ENCODE measurements at regions not wholly inside any gene's neighbourhood (a gene's known extent, or its start where the extent isn't known, plus 50 kb on each side); places are given as distances from the start of the nearest gene placed in this dataset.

DNA sequence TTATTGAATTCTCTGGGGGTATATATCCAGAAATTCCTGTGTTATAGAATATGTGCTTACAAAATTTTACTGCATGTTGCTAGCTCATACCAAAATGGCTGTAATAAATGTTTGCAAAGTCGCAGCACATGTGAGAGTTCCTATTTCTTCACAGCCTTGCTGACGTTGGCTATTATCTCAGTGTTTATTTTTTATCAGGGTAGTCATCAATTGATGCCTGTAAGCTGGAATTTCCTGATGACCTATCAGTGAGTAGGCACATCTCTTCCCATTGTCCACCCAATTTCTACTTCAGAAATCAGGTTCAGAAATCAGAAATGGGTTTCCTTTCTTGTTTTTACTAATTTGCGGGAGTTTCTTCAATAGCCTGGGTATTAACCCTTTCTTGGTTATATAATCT, 268.1 kb upstream of the FZD8 start:
- Histone ChIP-seq H3K36me3 (ENCODE audit: low read depth) (no peaks in the 10 kb centered on the region), H3K4me3 (ENCODE audit: severe bottlenecking) (no peak overlapping the region), H3K9me3 (ENCODE audit: severe bottlenecking) (no peaks in the 10 kb centered on the region), H3K4me1 (ENCODE audit: insufficient read depth, poor library complexity, severe bottlenecking) (peaks cover 45% of the 10 kb centered on the region), H3K27ac (ENCODE audit: poor library complexity, severe bottlenecking) (peak overlapping the region; percentile 91), H3K27me3 (ENCODE audit: insufficient read depth, poor library complexity, severe bottlenecking) (no peaks in the 10 kb centered on the region)
- TF ChIP-seq, protein P1, sequence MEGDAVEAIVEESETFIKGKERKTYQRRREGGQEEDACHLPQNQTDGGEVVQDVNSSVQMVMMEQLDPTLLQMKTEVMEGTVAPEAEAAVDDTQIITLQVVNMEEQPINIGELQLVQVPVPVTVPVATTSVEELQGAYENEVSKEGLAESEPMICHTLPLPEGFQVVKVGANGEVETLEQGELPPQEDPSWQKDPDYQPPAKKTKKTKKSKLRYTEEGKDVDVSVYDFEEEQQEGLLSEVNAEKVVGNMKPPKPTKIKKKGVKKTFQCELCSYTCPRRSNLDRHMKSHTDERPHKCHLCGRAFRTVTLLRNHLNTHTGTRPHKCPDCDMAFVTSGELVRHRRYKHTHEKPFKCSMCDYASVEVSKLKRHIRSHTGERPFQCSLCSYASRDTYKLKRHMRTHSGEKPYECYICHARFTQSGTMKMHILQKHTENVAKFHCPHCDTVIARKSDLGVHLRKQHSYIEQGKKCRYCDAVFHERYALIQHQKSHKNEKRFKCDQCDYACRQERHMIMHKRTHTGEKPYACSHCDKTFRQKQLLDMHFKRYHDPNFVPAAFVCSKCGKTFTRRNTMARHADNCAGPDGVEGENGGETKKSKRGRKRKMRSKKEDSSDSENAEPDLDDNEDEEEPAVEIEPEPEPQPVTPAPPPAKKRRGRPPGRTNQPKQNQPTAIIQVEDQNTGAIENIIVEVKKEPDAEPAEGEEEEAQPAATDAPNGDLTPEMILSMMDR (IDR thresholded peaks at IDR 0.05; ENCODE audit: poor library complexity, severe bottlenecking): no peak
- DNase-seq (ENCODE audit: low spot score) (no peak), ATAC-seq (ENCODE audit: low read depth) (peak; percentile 82)

DNA sequence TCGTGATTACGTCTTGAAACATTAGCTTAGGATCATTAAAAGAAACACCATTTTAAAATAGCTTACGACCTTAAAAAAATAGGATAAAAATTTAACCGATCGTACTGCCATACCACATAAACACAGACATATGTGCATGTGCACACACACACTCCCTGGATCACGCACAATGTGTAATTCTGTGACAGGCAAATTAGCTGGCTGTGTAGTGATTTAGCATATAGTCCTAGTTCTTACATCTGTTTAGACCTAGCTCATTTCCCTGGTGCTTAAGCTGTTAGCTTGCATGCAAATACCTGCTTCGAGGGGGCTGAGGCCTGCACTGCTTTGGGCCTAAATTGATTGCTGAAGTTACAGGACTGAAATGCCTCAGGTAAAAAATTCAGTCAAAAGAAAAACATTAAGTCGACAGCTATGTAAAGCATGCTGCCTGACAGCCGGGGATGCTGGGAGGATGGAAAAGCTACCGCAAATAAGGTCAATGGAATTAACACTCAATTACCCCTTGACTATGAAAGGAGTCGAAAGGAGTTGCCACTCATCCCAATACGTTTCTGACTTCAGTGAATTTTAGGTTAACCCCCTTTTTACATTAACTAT, 267.1 kb upstream of the FZD8 start:
- DNase-seq (ENCODE audit: low spot score): no peak
- no peaks in the 10 kb centered on the region for H3K36me3 ChIP-seq (ENCODE audit: low read depth)
- TF ChIP-seq, protein P1 (IDR thresholded peaks at IDR 0.05; ENCODE audit: poor library complexity, severe bottlenecking): no peak
- no peak for ATAC-seq (ENCODE audit: low read depth)
- no peaks in the 10 kb centered on the region for H3K9me3 ChIP-seq (ENCODE audit: severe bottlenecking)
- H3K4me1 ChIP-seq (ENCODE audit: insufficient read depth, poor library complexity, severe bottlenecking): peaks cover 45% of the 10 kb centered on the region
- no peak overlapping the region for H3K4me3 ChIP-seq (ENCODE audit: severe bottlenecking)
- no peaks in the 10 kb centered on the region for H3K27me3 ChIP-seq (ENCODE audit: insufficient read depth, poor library complexity, severe bottlenecking)
- peak overlapping the region; percentile 91 for H3K27ac ChIP-seq (ENCODE audit: poor library complexity, severe bottlenecking)

DNA sequence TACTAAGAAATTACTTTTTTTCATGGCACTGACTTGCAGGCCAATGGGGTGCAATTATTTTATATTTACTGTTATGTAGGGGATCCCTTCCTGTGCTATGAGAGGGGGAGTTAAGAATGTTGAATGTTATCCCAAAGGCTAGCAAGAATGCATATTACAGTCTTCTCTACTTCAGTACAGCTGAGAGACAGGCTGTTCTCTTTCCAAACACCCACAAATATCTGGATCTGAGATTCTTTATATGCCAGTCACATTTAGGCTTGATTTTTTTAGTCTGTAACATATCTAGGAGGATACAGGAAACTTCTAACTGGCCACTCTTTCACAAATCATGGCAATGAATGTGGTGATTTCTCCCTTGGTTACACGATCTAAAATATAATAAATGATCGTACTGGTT, 266.4 kb upstream of the FZD8 start:
- Histone ChIP-seq H3K9me3 (ENCODE audit: severe bottlenecking) (no peaks in the 10 kb centered on the region), H3K4me3 (ENCODE audit: severe bottlenecking) (no peak overlapping the region), H3K4me1 (ENCODE audit: insufficient read depth, poor library complexity, severe bottlenecking) (peaks cover 37% of the 10 kb centered on the region), H3K36me3 (ENCODE audit: low read depth) (no peaks in the 10 kb centered on the region), H3K27me3 (ENCODE audit: insufficient read depth, poor library complexity, severe bottlenecking) (no peaks in the 10 kb centered on the region), H3K27ac (ENCODE audit: poor library complexity, severe bottlenecking) (no peak overlapping the region)
- ATAC-seq (ENCODE audit: low read depth) (no peak), DNase-seq (ENCODE audit: low spot score) (no peak)
- TF ChIP-seq, protein P1 (IDR thresholded peaks at IDR 0.05; ENCODE audit: poor library complexity, severe bottlenecking): no peak

DNA sequence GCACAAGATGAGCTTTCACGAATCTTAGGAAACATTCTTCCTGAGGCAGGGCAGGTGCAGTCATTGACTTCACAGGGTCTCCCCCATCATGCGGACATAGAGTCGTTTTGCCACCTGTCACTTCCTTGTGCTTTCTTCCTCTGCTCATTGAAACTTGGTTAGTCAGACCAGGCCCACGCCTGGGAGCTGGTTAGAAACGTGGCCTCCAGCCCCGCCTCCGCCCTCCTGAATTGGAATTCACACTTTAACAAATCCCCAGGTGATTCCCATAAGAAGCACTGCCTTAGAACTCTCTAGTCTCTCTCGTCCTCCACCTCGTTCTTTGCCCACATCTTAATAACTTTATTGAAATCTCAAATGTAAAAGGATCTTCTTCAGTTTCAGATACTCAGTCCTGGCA, 265.5 kb upstream of the FZD8 start:
- TF ChIP-seq, protein P1 (IDR thresholded peaks at IDR 0.05; ENCODE audit: poor library complexity, severe bottlenecking): no peak
- no peak for ATAC-seq (ENCODE audit: low read depth)

DNA sequence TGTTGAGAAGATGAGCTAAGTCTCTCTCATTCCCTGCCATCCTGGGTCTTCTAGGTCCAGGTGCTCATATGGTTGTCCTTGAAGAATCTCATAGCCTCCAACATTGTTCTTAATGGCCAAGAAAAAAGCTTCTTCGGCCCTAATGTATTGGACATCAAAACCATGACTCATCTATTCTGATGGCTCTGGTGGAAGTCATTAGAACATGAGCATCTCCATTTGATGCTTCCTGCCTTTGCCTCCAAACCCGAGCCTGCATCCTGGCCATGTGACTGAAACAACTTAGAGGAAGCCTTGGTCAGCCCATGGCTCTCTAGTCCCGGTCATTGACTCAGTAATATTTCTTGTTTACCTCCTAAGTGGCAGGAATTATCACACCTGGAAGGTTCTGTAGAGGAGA, 264.1 kb upstream of the FZD8 start:
- H3K4me1 ChIP-seq (ENCODE audit: insufficient read depth, poor library complexity, severe bottlenecking): peaks cover 17% of the 10 kb centered on the region
- no peak for DNase-seq (ENCODE audit: low spot score)
- H3K27ac ChIP-seq (ENCODE audit: poor library complexity, severe bottlenecking): no peak overlapping the region
- H3K36me3 ChIP-seq (ENCODE audit: low read depth): no peaks in the 10 kb centered on the region
- H3K4me3 ChIP-seq (ENCODE audit: severe bottlenecking): no peak overlapping the region
- H3K27me3 ChIP-seq (ENCODE audit: insufficient read depth, poor library complexity, severe bottlenecking): no peaks in the 10 kb centered on the region
- TF ChIP-seq, protein P1 (IDR thresholded peaks at IDR 0.05; ENCODE audit: poor library complexity, severe bottlenecking): no peak
- no peak for ATAC-seq (ENCODE audit: low read depth)
- H3K9me3 ChIP-seq (ENCODE audit: severe bottlenecking): no peaks in the 10 kb centered on the region

More for the DNA sequence above, 265.5 kb upstream of the FZD8 start:
- Histone ChIP-seq H3K27me3 (ENCODE audit: insufficient read depth, poor library complexity, severe bottlenecking) (no peaks in the 10 kb centered on the region), H3K4me3 (ENCODE audit: severe bottlenecking) (no peak overlapping the region), H3K36me3 (ENCODE audit: low read depth) (no peaks in the 10 kb centered on the region), H3K27ac (ENCODE audit: poor library complexity, severe bottlenecking) (no peak overlapping the region), H3K4me1 (ENCODE audit: insufficient read depth, poor library complexity, severe bottlenecking) (peaks cover 28% of the 10 kb centered on the region), H3K9me3 (ENCODE audit: severe bottlenecking) (no peaks in the 10 kb centered on the region)
- DNase-seq (ENCODE audit: low spot score): no peak
